ENCODE measurements at regions not wholly inside any gene's neighbourhood (a gene's known extent, or its start where the extent isn't known, plus 50 kb on each side); places are given as distances from the start of the nearest gene placed in this dataset.

- intact Hi-C loops (cut with micrococcal nuclease; ENCODE audit: unreplicated experiment) (no loop called here), in situ Hi-C loops (cut with HindIII; ENCODE audit: low pct_unique_long_range_greater_than_20kb, low sequenced_read_pairs) (no loop called here)
- no peak overlapping the region for H3K4me3 ChIP-seq (ENCODE audit: low read depth in 2 of 2, low read length in 2 of 2)
- ChIA-PET POLR2A (no interaction called here), CTCF (interaction anchor here (0.7 kb wide), 1 partner anchor 108 kb away, joined by 3 read pairs; no protein-coding TSS in a partner anchor)
- H3K27me3 ChIP-seq (ENCODE audit: control insufficient read depth, insufficient read depth, low read length): no peaks in the 10 kb centered on the region
- no peaks in the 10 kb centered on the region; the same call in 1 of the 2 replicates for H3K9me3 ChIP-seq (ENCODE audit: control insufficient read depth, insufficient read depth, low read depth, low read length)
- H3K36me3 ChIP-seq (ENCODE audit: control insufficient read depth, insufficient read depth, low read length): no peaks in the 10 kb centered on the region
- TF ChIP-seq POLR2AphosphoS5 (IDR thresholded peaks at IDR 0.05; ENCODE audit: low read depth, low read length) (no peak), REST (IDR thresholded peaks at IDR 0.05; ENCODE audit: insufficient read depth in 1 of 2, low read depth in 2 of 2, low read length in 1 of 2) (no peak), SIN3A (IDR thresholded peaks at IDR 0.05; ENCODE audit: borderline replicate concordance, insufficient read depth, low read depth, low read length) (no peak), TCF7L2 (IDR thresholded peaks at IDR 0.05; ENCODE audit: low read depth, low read length) (no peak), CTCF (IDR thresholded peaks at IDR 0.05) (no peak)
- no peaks in the 10 kb centered on the region for H3K4me1 ChIP-seq (ENCODE audit: control insufficient read depth, insufficient read depth, low read length)
- H3K27ac ChIP-seq (ENCODE audit: low read length): no peak overlapping the region
- BruUV-seq (replicated peaks): no TSS peak
- ATAC-seq (no peak), DNase-seq (ENCODE audit: low read depth, low spot score) (no peak)
Observed at GRCh38 chr3:166661621-166662020, 718.5 kb downstream of the ZBBX start.

- CTCF ChIA-PET: no interaction called here
- no peak for DNase-seq (ENCODE audit: low read depth, low spot score)
- Histone ChIP-seq H3K9me3 (ENCODE audit: control insufficient read depth, insufficient read depth, low read depth, low read length) (no peaks in the 10 kb centered on the region; the same call in 1 of the 2 replicates), H3K4me3 (ENCODE audit: low read depth in 2 of 2, low read length in 2 of 2) (no peak overlapping the region), H3K36me3 (ENCODE audit: control insufficient read depth, insufficient read depth, low read length) (no peaks in the 10 kb centered on the region), H3K27ac (ENCODE audit: low read length) (no peak overlapping the region), H3K27me3 (ENCODE audit: control insufficient read depth, insufficient read depth, low read length) (no peaks in the 10 kb centered on the region), H3K4me1 (ENCODE audit: control insufficient read depth, insufficient read depth, low read length) (no peaks in the 10 kb centered on the region)
- in situ Hi-C loops (cut with HindIII; ENCODE audit: low pct_unique_long_range_greater_than_20kb, low sequenced_read_pairs): no loop called here
- BruUV-seq (replicated peaks): no TSS peak
- POLR2A ChIA-PET: no interaction called here
- intact Hi-C loops (cut with micrococcal nuclease; ENCODE audit: unreplicated experiment): no loop called here
- no peak for TF ChIP-seq REST (IDR thresholded peaks at IDR 0.05; ENCODE audit: insufficient read depth in 1 of 2, low read depth in 2 of 2, low read length in 1 of 2)
- TF ChIP-seq CTCF (IDR thresholded peaks at IDR 0.05): no peak
- TF ChIP-seq POLR2AphosphoS5 (IDR thresholded peaks at IDR 0.05; ENCODE audit: low read depth, low read length): no peak
- TF ChIP-seq SIN3A (IDR thresholded peaks at IDR 0.05; ENCODE audit: borderline replicate concordance, insufficient read depth, low read depth, low read length): no peak
- no peak for TF ChIP-seq TCF7L2 (IDR thresholded peaks at IDR 0.05; ENCODE audit: low read depth, low read length)
- no peak for ATAC-seq
Observed at GRCh38 chr3:166660962-166661361, 719.1 kb downstream of the ZBBX start.
